ENCODE measurements at regions not wholly inside any gene's neighbourhood (a gene's known extent, or its start where the extent isn't known, plus 50 kb on each side); places are given as distances from the start of the nearest gene placed in this dataset.

DNA sequence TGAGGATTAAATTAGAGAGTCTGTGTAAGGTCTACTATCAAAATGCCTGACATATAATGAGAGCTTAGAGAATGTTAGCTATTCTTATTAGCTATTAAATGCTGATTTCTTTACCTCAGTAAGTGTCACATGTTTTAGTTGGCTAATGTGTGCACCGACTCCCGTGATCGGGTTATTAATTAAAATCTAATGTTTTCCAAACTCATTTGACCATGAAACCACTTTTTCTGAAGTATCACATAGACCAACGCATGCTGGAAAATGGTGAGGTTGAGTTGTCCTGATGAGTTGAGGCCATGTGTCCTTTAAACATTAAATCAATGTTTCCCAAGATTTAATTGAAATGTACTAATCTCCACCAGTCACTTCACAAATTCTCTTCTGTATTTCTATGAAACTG is 84.8 kb upstream of the C1QTNF7 start:
- TF ChIP-seq CTCF (IDR thresholded peaks at IDR 0.05; ENCODE audit: poor library complexity) (no peak), EZH2 (IDR thresholded peaks at IDR 0.05; ENCODE audit: borderline replicate concordance) (no peak), EZH2phosphoT487 (IDR thresholded peaks at IDR 0.05; ENCODE audit: low read depth, severe bottlenecking, unreplicated experiment) (no peak)
